Chondrocyte (in vitro differentiated cells): ENCODE measurements at regions not wholly inside any gene's neighbourhood (a gene's known extent, or its start where the extent isn't known, plus 50 kb on each side); places are given as distances from the start of the nearest gene placed in this dataset.

Experiments
- DNase-seq: peaks from one replicate; pipeline ENCODE4 v3.0.0; 2021; ENCODE audit warnings: mixed read lengths, low spot score
- H3K27ac Mint-ChIP-seq: one replicate; pipeline ENCODE4 v1.8.0; 2021; ENCODE audit warnings: mild to moderate bottlenecking, moderate library complexity, mixed read lengths; ENCODE audit not compliant: unreplicated experiment
- H3K27me3 Mint-ChIP-seq: 2 replicates; pipeline ENCODE4 v1.8.0; 2021; ENCODE audit warnings: low read depth, mixed read lengths
- H3K36me3 Mint-ChIP-seq: 2 replicates; pipeline ENCODE4 v1.8.0; 2021; ENCODE audit warnings: low read depth, mixed read lengths
- H3K4me1 Mint-ChIP-seq: 2 replicates; pipeline ENCODE4 v1.8.0; 2021; ENCODE audit warnings: low read depth, mild to moderate bottlenecking, mixed read lengths
- H3K4me3 Mint-ChIP-seq: one replicate; pipeline ENCODE4 v1.8.0; 2021; ENCODE audit warnings: mild to moderate bottlenecking, moderate library complexity, mixed read lengths; ENCODE audit not compliant: unreplicated experiment
- H3K9me3 Mint-ChIP-seq: 2 replicates; pipeline ENCODE4 v1.8.0; 2021; ENCODE audit warnings: low read depth, mixed read lengths
- TF ChIP-seq, protein P1 (sequence below): fragments of 200-600 bp; sonication (generic); IDR thresholded peaks from 2 replicates; pipeline ENCODE4 v1.5.0; 2021; ENCODE audit warnings: antibody characterized with exemption, mild to moderate bottlenecking, moderate library complexity

DNA sequence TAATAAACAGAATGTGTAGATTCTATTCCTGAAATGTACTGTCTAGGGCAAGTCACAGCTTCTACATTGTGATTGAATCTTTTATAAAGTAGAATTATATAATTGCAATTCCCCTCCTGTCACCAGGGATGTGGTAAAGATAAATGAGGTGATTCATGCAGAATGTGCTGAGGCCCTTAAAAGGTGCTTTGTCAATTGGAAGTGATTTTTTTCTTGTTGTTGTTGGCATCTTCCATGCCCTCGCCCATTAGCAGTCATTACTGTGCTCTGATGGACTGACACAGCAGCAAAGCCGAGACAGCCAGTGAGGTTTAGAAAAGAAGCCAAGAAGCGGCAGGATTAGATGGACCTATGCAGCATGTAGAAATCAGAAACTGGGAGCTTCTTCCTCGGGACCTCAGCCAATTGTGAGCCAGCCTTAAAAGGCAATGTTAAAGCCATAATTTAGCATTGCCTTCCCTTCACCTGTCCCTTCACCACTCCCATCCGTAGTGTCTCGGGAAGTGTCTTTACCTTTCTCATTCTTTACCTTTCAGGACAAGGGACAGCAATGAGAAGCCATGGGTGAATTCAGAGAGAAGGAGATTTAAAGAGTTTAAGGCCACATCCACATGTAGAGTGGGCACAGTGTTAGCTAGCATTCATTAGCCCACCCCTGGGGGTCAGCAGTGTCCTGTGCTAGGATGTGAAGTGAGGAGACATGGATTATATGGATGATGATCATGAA lies 257.8 kb downstream of the PLK2 start:
- H3K27ac Mint-ChIP-seq: no peak overlapping the region
- no peaks in the 10 kb centered on the region for H3K36me3 Mint-ChIP-seq
- H3K4me3 Mint-ChIP-seq: no peak overlapping the region
- peaks cover 6% of the 10 kb centered on the region for H3K9me3 Mint-ChIP-seq
- H3K4me1 Mint-ChIP-seq: no peaks in the 10 kb centered on the region
- TF ChIP-seq, protein P1, sequence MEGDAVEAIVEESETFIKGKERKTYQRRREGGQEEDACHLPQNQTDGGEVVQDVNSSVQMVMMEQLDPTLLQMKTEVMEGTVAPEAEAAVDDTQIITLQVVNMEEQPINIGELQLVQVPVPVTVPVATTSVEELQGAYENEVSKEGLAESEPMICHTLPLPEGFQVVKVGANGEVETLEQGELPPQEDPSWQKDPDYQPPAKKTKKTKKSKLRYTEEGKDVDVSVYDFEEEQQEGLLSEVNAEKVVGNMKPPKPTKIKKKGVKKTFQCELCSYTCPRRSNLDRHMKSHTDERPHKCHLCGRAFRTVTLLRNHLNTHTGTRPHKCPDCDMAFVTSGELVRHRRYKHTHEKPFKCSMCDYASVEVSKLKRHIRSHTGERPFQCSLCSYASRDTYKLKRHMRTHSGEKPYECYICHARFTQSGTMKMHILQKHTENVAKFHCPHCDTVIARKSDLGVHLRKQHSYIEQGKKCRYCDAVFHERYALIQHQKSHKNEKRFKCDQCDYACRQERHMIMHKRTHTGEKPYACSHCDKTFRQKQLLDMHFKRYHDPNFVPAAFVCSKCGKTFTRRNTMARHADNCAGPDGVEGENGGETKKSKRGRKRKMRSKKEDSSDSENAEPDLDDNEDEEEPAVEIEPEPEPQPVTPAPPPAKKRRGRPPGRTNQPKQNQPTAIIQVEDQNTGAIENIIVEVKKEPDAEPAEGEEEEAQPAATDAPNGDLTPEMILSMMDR: no peak
- DNase-seq: no peak
- H3K27me3 Mint-ChIP-seq: no peaks in the 10 kb centered on the region

- no peak for DNase-seq
- TF ChIP-seq, protein P1: no peak
- no peaks in the 10 kb centered on the region for H3K4me1 Mint-ChIP-seq
- H3K36me3 Mint-ChIP-seq: no peaks in the 10 kb centered on the region
- H3K9me3 Mint-ChIP-seq: peaks cover 10% of the 10 kb centered on the region
- H3K4me3 Mint-ChIP-seq: no peak overlapping the region
- no peaks in the 10 kb centered on the region for H3K27me3 Mint-ChIP-seq
- no peak overlapping the region for H3K27ac Mint-ChIP-seq
These were observed 259.4 kb downstream of the PLK2 start for GRCh38 chr5:58200451-58200850.

DNA sequence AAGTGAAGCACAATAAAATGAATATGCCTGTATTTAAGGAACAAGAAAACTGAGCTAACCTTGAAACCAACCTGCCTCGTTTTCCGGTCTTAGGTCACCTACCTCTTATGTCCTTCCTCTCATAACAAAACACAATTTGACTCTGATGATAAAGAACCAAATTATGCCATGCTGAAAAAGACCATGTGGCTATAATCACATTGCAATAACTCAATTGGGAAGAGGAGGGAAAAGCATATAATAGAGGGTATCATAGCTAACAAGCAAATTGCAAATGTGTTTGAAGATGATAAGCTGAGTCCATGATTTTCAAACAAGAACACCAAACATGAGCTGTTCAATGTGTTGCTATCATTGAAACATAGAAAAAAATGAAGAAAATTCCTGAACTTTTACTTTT lies 260.8 kb downstream of the PLK2 start:
- Mint-ChIP-seq H3K27ac (no peak overlapping the region), H3K4me1 (no peaks in the 10 kb centered on the region), H3K27me3 (no peaks in the 10 kb centered on the region), H3K9me3 (peaks cover 10% of the 10 kb centered on the region), H3K4me3 (no peak overlapping the region), H3K36me3 (no peaks in the 10 kb centered on the region)
- DNase-seq: no peak
- TF ChIP-seq, protein P1: no peak

GRCh38 chr5:58198330-58198729 lies 261.6 kb downstream of the PLK2 start:
- Mint-ChIP-seq H3K27me3 (no peaks in the 10 kb centered on the region), H3K4me3 (no peak overlapping the region), H3K36me3 (no peaks in the 10 kb centered on the region), H3K4me1 (no peaks in the 10 kb centered on the region), H3K27ac (peak overlapping the region; percentile 45), H3K9me3 (peaks cover 10% of the 10 kb centered on the region)
- TF ChIP-seq, protein P1: no peak
- no peak for DNase-seq

DNA sequence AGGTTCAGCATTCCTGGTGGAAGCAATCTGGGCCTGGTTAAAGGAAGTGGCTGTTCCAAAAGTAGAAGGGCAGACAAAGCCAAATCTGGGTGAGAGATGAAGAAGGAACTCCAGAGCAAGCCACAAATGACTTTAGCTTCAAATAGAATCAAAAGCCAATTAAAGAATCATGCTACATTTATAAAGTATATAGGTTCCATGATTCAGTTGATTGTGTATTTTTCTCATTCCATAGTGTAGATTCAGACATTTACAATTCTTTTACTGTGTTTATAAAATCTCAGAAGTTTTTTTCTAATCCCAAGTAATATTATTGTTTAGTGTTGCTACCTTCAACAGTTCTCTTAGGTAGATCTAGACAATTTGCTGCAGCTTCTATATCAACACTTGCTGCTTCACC lies 262.0 kb downstream of the PLK2 start:
- Mint-ChIP-seq H3K4me1 (no peaks in the 10 kb centered on the region), H3K36me3 (no peaks in the 10 kb centered on the region), H3K4me3 (no peak overlapping the region), H3K9me3 (peaks cover 10% of the 10 kb centered on the region), H3K27me3 (no peaks in the 10 kb centered on the region), H3K27ac (no peak overlapping the region)
- DNase-seq: no peak
- TF ChIP-seq, protein P1: no peak
